MCF 10A (cell line): ENCODE measurements at regions not wholly inside any gene's neighbourhood (a gene's known extent, or its start where the extent isn't known, plus 50 kb on each side); places are given as distances from the start of the nearest gene placed in this dataset.

Experiments
- BruUV-seq: library from RNA; stranded (reverse); fragments of 400-500 nt; replicated peaks from 2 replicates; lab custom pipeline; 2021; lab: Mats Ljungman, UMichigan
- CTCF ChIA-PET: fragments of 300-600 bp; sonication (Branson Sonifier 250); formaldehyde crosslinking; extraction: SDS; loops from one replicate; lab custom pipeline; 2021; ENCODE audit warnings: antibody characterized with exemption, inconsistent platforms; lab: Yijun Ruan, JAX
- POLR2A ChIA-PET: fragments of 300-600, 350-650 bp; sonication (Branson Sonifier 250); formaldehyde crosslinking; extraction: SDS; loops from one replicate; lab custom pipeline; 2020; ENCODE audit warnings: antibody characterized with exemption, inconsistent platforms; lab: Yijun Ruan, JAX
- DNase-seq: peaks from one replicate; pipeline ENCODE4 v3.0.0-alpha.2; 2018; ENCODE audit not compliant: unreplicated experiment
- H3K27ac Mint-ChIP-seq: one replicate; pipeline ENCODE4 v1.8.0; 2022; ENCODE audit warnings: mild to moderate bottlenecking, low read depth, mixed read lengths; ENCODE audit not compliant: unreplicated experiment
- H3K27me3 Mint-ChIP-seq: one replicate; pipeline ENCODE4 v1.8.0; 2022; ENCODE audit warnings: mixed read lengths; ENCODE audit not compliant: insufficient read depth, unreplicated experiment
- H3K36me3 Mint-ChIP-seq: one replicate; pipeline ENCODE4 v1.8.0; 2022; ENCODE audit warnings: mild to moderate bottlenecking, moderate library complexity, mixed read lengths; ENCODE audit not compliant: insufficient read depth, unreplicated experiment
- H3K4me1 Mint-ChIP-seq: one replicate; pipeline ENCODE4 v1.8.0; 2022; ENCODE audit warnings: mixed read lengths; ENCODE audit not compliant: insufficient read depth, unreplicated experiment
- H3K4me3 Mint-ChIP-seq: one replicate; pipeline ENCODE4 v1.8.0; 2022; ENCODE audit warnings: mild to moderate bottlenecking, moderate library complexity, mixed read lengths; ENCODE audit not compliant: unreplicated experiment
- H3K9me3 Mint-ChIP-seq: one replicate; pipeline ENCODE4 v1.8.0; 2022; ENCODE audit warnings: mixed read lengths; ENCODE audit not compliant: unreplicated experiment
- CTCF ChIP-seq: fragments of 200-600 bp; IDR thresholded peaks from one replicate; pipeline ENCODE4 v1.8.0; 2022; ENCODE audit warnings: antibody characterized with exemption, mild to moderate bottlenecking; ENCODE audit not compliant: unreplicated experiment
- intact Hi-C: fragments of 100-400 bp; cut with micrococcal nuclease; formaldehyde crosslinking; loops from 2 replicates; pipeline ENCODE4 v1.14.1; 2022

GRCh38 chr3:187795207-187795960 is 50.1 kb upstream of the BCL6 start:
- ChIA-PET CTCF (no interaction called here), POLR2A (interaction anchor here (1.0 kb wide), 1 partner anchor 16 kb away, joined by 3 read pairs; no protein-coding TSS in a partner anchor)
- no peak for TF ChIP-seq CTCF
- no peak for DNase-seq
- Mint-ChIP-seq H3K27me3 (no peaks in the 10 kb centered on the region), H3K36me3 (no peaks in the 10 kb centered on the region), H3K4me1 (no peaks in the 10 kb centered on the region), H3K4me3 (no peak overlapping the region), H3K9me3 (no peaks in the 10 kb centered on the region), H3K27ac (no peak overlapping the region)
- intact Hi-C loops = no loop called here
- BruUV-seq = no TSS peak

- TF ChIP-seq CTCF = no peak
- ChIA-PET CTCF (interaction anchor here (1.0 kb wide), 1 partner anchor 36 kb away, joined by 4 read pairs; no protein-coding TSS in a partner anchor), POLR2A (interaction anchor here (1.1 kb wide), 1 partner anchor 8 kb away, joined by 4 read pairs; no protein-coding TSS in a partner anchor)
- intact Hi-C loops = no loop called here
- H3K36me3 Mint-ChIP-seq = no peaks in the 10 kb centered on the region
- no peak overlapping the region for H3K4me3 Mint-ChIP-seq
- H3K4me1 Mint-ChIP-seq = no peaks in the 10 kb centered on the region
- BruUV-seq = no TSS peak
- H3K9me3 Mint-ChIP-seq = no peaks in the 10 kb centered on the region
- H3K27ac Mint-ChIP-seq = no peak overlapping the region
- no peaks in the 10 kb centered on the region for H3K27me3 Mint-ChIP-seq
- DNase-seq = no peak
These were observed 52.9 kb upstream of the BCL6 start for GRCh38 chr3:187798126-187798525.

GRCh38 chr3:187798531-187799530 is 53.6 kb upstream of the BCL6 start:
- intact Hi-C loops = no loop called here
- ChIA-PET POLR2A (interaction anchor here (1.1 kb wide), 1 partner anchor 8 kb away, joined by 4 read pairs; no protein-coding TSS in a partner anchor), CTCF (interaction anchor here (0.7 kb wide), 1 partner anchor 479 kb away, joined by 3 read pairs; no protein-coding TSS in a partner anchor)
- no peaks in the 10 kb centered on the region for H3K9me3 Mint-ChIP-seq
- no peaks in the 10 kb centered on the region for H3K27me3 Mint-ChIP-seq
- BruUV-seq = no TSS peak
- H3K27ac Mint-ChIP-seq = no peak overlapping the region
- no peak overlapping the region for H3K4me3 Mint-ChIP-seq
- DNase-seq = no peak
- no peaks in the 10 kb centered on the region for H3K4me1 Mint-ChIP-seq
- H3K36me3 Mint-ChIP-seq = no peaks in the 10 kb centered on the region
- TF ChIP-seq CTCF = no peak
